ENCODE measurements at regions not wholly inside any gene's neighbourhood (a gene's known extent, or its start where the extent isn't known, plus 50 kb on each side); places are given as distances from the start of the nearest gene placed in this dataset.

DNA sequence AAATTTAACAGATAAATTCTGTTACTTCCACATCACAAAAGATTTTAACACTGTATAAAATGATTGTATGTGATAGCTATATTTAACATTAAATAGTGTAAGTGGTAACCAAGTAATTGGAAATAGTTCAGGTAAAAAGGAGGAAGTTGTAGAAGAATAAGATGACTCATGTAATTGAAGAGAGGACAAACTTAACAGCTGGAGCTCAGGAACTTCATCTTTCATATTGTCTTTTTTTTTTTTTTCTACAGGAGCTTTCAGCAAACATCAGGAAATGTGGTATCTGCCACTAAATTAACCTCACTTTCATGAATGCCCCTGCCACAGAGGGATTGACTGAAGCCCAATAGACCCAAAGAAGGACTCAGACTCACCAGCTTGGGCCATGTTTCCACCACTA is 188.4 kb upstream of the VEGFC start:
- DNase-seq (ENCODE audit: low spot score): no peak

DNA sequence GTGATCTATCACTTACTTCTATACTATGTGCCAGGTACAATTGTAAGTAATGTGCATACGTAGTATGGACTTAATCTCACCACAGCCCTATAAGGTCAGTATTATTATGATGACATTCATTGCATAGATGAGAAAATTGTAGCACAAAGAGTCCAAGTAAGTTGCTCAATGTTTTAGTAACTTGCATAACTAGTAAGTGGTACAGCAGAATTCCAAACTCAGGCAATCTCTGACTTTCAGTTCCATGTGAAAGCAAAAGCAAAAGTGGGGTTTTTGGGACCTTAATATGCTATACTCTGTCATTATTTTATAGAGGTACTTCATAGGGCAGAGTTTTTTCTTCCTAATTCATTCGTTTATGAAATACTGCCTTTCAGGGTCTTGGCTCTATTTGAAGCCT is 188.8 kb upstream of the VEGFC start:
- DNase-seq (ENCODE audit: low spot score): no peak

DNA sequence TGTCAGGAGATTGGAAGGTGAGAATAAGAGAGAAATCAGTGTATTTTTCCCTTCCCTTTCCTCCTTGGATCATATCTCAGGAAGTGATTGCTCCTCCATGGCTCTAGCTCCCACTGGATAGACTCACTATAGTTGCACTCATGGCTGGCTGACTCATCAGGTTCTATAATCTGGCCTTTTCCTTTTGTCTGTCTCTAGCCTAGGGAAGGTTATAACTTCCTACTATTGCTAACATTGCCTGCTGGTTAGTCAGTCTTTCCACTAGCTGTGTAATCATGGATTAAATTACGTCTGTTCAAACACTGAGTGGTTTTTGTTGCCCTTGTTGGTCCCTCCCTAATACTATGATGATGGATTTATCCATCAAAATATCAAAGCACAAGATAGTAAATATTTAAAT is 195.5 kb upstream of the VEGFC start:
- DNase-seq (ENCODE audit: low spot score): no peak

DNA sequence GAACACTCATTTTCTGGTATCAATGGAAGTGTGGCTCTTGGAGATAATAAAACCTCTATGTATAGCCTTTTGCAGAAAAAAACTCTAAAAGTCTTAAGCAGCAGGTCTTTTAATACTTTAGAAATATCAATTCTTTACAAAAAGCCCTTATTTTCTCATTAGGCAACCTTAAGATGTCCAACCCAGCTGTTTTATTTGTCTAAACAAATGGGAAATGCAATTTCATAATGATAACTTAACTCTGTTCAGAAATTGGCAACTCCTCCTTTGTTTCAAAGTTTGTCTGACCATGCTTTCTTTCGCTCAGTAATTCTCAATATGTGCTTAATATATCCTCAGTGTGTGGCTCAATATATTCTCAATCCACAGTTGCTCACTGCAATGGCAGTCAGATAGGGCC is 196.5 kb upstream of the VEGFC start:
- DNase-seq (ENCODE audit: low spot score): no peak

DNA sequence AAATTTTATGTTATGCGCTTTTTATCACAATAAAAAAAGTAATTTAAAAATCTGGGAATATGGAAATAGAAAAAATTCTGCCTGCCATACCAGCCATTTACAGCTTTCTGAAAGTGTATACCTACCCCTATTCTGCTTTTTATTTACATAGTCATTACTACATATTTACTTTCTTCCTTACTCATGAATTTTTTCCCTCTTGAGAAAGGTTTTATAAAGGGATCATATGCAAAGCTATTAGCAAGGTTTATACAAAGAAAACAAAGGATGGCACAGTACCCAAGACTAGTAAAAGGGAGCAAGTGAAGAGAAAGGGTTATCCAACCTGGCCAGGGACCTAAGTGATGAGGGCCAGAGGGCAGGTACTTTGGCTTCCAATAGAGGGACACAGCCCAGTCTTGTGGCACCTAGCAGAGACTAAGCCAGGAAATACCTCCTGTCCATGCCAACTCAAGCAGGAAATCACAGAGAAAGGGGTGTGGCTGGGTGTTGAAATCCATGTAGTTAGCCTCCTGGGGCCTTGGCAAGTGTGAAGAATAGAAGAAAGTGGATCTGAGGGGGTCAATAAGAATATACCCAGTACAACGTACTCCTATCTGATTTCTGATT is 207.3 kb upstream of the VEGFC start:
- DNase-seq (ENCODE audit: low spot score): no peak

DNA sequence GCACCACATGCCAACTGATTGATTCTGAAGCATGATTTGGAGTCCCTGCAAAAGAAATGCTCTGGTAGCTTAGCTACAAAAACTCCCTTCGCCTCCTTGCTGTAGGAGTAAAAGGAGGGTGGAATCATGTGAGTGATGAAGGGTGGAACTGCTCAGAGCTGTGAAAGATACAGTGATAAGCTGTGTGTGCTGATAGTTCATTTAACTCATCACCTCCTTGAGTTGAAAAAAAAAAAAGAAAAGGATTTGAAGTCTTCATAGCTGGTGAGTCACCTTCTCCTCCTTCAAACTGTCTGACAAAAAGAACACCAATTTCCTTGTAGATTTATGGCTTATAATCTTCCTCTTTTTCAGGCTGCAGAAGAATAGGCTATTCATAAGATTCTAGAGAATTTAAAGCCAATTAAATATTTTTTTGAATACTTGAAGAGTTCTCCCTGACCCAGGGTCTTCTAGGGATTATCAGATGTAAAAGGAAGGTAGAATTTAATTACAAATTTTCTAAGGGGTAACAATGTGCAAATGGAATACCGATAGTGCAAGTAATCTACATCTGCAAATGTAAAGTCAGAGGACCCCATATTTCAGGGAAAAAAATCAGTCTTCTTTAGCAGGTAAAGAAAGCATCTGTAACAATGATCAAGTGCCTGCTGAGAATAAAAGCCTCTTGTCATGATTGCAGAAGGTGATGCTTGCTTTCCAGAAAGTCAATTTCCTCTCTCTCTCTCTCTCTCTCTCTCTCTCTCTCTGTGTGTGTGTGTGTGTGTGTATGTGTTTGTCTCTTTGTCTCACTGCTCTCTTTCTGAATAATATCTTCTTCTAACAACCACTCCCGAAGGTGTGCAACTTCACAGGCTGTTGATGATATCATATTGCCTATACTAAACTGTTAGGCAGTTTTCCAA is 208.8 kb upstream of the VEGFC start:
- no peak for DNase-seq (ENCODE audit: low spot score)

GRCh38 chr4:177005674-177006230 is 213.0 kb upstream of the VEGFC start:
- no peak for DNase-seq (ENCODE audit: low spot score)

DNA sequence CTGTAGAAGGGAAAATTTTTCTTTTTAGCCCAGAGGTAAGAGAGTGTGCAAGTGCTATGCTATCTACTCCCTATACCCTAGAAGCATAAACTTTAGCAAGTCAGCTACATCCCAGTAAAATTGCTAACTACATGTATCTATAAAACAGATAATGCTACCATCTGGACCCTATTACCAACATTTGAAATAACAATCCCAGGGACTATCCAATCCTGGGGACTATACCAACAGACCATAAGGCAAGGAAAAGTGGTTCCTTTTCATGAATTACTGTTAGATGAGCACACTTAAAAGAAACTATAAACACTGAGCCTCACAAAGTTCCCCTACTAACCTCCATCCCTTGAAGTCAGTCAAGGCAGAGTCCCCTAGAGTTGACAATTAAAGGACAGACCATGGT is 213.6 kb upstream of the VEGFC start:
- DNase-seq (ENCODE audit: low spot score): no peak

GRCh38 chr4:177008071-177008835 is 215.5 kb upstream of the VEGFC start:
- no peak for DNase-seq (ENCODE audit: low spot score)

- DNase-seq (ENCODE audit: low spot score): no peak
Observed at GRCh38 chr4:177008836-177009501, 216.2 kb upstream of the VEGFC start.

- no peak for DNase-seq (ENCODE audit: low spot score)
Observed at GRCh38 chr4:177010418-177010817, 217.7 kb upstream of the VEGFC start.

- DNase-seq (ENCODE audit: low spot score): no peak
Observed at GRCh38 chr4:177012918-177013545, 220.3 kb upstream of the VEGFC start.

DNA sequence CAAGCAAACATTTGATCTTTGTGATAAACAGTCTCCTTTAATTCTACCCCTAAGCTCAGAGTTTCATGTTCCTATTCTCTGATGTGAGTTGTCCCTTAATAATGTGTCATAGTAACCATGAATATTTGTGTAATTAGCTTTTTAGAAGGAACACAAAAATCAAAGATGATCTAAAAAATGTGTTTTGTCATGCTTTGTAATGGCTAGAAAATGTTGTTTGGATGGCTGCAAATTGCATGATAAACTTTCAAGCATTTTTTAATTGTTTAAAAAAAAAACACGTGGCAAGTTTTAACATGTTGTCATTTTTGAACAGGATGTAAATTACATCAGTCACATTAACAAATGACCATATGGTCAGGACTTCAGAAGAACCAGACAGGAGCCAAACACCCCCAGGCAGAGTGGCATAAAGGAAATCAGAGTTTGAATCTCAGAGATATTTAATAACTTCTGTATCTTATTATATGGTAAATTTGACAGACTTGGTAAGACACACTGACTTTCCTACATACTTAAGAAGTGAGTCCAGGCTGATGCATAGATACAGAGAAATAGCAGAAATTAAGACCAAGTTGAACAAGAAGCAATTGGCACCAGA is 223.9 kb upstream of the VEGFC start:
- no peak for DNase-seq (ENCODE audit: low spot score)

DNA sequence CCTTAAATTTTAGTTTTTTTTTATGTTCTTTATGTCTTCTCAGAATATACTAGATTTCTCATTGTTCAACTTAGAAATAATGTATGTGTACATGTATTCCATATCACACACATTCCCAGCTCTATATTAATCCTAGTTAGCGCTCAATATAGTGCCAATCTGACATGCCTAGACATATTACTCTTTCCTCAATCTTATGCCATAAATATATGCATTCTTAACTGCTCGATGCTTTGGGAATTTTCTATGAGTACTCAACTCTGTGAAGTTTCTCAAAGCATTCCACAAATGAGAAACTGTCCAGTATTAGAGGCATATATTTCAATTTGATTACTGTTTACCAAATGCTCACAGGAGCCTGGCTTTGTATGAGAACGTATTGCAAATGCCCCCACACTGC is 231.2 kb upstream of the VEGFC start:
- DNase-seq (ENCODE audit: low spot score): no peak

- no peak for DNase-seq (ENCODE audit: low spot score)
Observed at GRCh38 chr4:177032341-177032740, 239.6 kb upstream of the VEGFC start.

- no peak for DNase-seq (ENCODE audit: low spot score)
Observed at GRCh38 chr4:177033135-177033534, 240.4 kb upstream of the VEGFC start.

- no peak for DNase-seq (ENCODE audit: low spot score)
Observed at GRCh38 chr4:177033632-177034031, 240.9 kb upstream of the VEGFC start.

DNA sequence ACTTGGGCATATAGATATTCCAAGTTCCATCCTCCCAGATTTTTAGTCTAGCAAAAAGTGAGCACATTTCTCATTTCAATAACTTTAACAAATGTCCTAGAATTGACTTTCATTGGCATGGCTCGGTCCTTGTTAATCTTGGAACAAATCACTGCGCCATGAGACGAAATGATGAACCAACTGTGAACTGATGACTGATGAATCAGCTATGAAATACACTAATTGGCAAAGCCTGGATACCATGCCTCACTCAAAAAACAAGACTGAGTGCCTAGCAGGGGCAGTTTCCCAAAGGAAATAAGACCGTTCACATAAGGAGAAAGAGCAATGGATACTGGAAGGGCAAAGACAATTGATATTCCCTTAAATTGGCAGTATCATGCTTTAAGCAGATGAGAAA is 248.6 kb upstream of the VEGFC start:
- no peak for DNase-seq (ENCODE audit: low spot score)

GRCh38 chr4:177047070-177047850 is 254.5 kb upstream of the VEGFC start:
- DNase-seq (ENCODE audit: low spot score): peak; percentile 22

GRCh38 chr4:177047851-177048174 is 255.1 kb upstream of the VEGFC start:
- DNase-seq (ENCODE audit: low spot score): no peak
